ENCODE measurements at regions not wholly inside any gene's neighbourhood (a gene's known extent, or its start where the extent isn't known, plus 50 kb on each side); places are given as distances from the start of the nearest gene placed in this dataset.

- TF ChIP-seq CTCF (IDR thresholded peaks at IDR 0.05) (no peak), POLR2A (IDR thresholded peaks at IDR 0.05) (no peak)
Observed at GRCh38 chr19:30090963-30091362, 148.9 kb downstream of the URI1 start.

Measured in lower leg skin (tissue), 3 donors.